ENCODE measurements at regions not wholly inside any gene's neighbourhood (a gene's known extent, or its start where the extent isn't known, plus 50 kb on each side); places are given as distances from the start of the nearest gene placed in this dataset.

DNA sequence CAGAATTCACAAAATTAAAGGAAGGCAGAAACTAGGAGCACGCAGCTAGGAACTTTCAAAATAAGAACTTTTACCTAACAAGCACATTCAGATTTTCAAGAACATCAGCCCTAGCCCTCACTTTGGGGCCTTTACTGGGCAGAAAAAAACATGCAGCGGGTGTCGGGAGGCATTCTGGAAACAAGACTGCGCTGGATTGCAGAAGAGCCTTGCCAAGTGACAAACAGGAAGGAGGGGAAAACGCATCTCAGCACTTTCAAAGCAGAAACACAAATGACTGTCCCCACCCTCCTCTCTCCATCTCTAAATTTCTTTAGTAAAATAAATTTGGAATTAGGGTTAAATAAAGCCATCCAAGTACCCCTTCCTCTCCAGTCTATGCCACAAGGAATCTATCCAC lies 74.6 kb upstream of the RREB1 start:
- no peak overlapping the region for H3K4me3 ChIP-seq (replicated peaks; ENCODE audit: low read depth, low read length)

DNA sequence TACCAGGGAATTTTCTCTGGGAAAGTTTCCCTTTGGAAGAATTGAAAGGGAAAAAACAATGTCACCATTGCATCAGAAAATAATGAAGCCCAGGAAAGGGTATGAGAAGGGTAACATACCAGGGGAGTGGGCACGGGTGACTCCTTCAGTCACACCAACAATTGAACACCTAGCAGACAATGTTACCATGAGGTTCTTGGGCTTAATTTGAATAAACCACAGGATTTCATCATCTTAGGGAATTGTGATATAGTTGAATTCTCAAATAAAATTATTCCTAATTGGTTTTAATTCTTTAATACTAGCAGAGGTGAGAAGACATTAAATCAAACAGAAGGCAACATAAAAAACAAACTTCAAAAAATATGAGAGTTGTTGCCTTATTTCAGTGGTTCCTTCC lies 73.7 kb upstream of the RREB1 start:
- no peak for DNase-seq (ENCODE audit: extremely low read depth, insufficient read length)
- TF ChIP-seq, protein P1, sequence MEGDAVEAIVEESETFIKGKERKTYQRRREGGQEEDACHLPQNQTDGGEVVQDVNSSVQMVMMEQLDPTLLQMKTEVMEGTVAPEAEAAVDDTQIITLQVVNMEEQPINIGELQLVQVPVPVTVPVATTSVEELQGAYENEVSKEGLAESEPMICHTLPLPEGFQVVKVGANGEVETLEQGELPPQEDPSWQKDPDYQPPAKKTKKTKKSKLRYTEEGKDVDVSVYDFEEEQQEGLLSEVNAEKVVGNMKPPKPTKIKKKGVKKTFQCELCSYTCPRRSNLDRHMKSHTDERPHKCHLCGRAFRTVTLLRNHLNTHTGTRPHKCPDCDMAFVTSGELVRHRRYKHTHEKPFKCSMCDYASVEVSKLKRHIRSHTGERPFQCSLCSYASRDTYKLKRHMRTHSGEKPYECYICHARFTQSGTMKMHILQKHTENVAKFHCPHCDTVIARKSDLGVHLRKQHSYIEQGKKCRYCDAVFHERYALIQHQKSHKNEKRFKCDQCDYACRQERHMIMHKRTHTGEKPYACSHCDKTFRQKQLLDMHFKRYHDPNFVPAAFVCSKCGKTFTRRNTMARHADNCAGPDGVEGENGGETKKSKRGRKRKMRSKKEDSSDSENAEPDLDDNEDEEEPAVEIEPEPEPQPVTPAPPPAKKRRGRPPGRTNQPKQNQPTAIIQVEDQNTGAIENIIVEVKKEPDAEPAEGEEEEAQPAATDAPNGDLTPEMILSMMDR (IDR thresholded peaks at IDR 0.05; ENCODE audit: insufficient read depth, low read length, poor library complexity, severe bottlenecking): no peak
- H3K27me3 ChIP-seq (replicated peaks; ENCODE audit: control insufficient read depth, insufficient read depth, low read length): no peaks in the 10 kb centered on the region
- no peak overlapping the region for H3K4me3 ChIP-seq (replicated peaks; ENCODE audit: low read depth, low read length)
- H3K36me3 ChIP-seq (ENCODE audit: control insufficient read depth, insufficient read depth, low read length): no peaks in the 10 kb centered on the region

More for the DNA sequence above, 74.6 kb upstream of the RREB1 start:
- TF ChIP-seq, protein P1 (IDR thresholded peaks at IDR 0.05; ENCODE audit: insufficient read depth, low read length, poor library complexity, severe bottlenecking): no peak
- Histone ChIP-seq H3K27me3 (replicated peaks; ENCODE audit: control insufficient read depth, insufficient read depth, low read length) (no peaks in the 10 kb centered on the region), H3K36me3 (ENCODE audit: control insufficient read depth, insufficient read depth, low read length) (no peaks in the 10 kb centered on the region)
- no peak for DNase-seq (ENCODE audit: extremely low read depth, insufficient read length)

DNA sequence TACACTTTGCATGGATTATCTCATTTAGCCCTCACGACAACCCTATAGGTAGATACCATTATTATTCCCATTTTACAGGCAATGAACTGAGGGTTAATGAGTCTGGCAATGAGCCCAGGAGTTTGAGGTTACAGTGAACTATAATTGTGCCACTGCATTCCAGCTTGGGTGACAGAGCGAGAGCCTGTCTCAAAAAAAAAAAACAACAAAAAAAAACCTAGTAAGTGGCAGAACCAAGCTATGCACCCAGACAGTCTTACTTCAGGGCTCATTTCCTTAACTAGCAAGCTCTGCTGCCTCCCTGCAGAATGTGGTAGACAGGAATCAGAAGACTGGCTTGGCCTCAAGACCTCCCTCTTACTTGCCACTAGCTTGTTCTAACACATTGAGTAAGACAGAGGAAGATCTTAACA lies 71.9 kb upstream of the RREB1 start:
- no peaks in the 10 kb centered on the region for H3K36me3 ChIP-seq (ENCODE audit: control insufficient read depth, insufficient read depth, low read length)
- TF ChIP-seq, protein P1 (IDR thresholded peaks at IDR 0.05; ENCODE audit: insufficient read depth, low read length, poor library complexity, severe bottlenecking): no peak
- no peaks in the 10 kb centered on the region for H3K27me3 ChIP-seq (replicated peaks; ENCODE audit: control insufficient read depth, insufficient read depth, low read length)
- no peak overlapping the region for H3K4me3 ChIP-seq (replicated peaks; ENCODE audit: low read depth, low read length)
- no peak for DNase-seq (ENCODE audit: extremely low read depth, insufficient read length)

DNA sequence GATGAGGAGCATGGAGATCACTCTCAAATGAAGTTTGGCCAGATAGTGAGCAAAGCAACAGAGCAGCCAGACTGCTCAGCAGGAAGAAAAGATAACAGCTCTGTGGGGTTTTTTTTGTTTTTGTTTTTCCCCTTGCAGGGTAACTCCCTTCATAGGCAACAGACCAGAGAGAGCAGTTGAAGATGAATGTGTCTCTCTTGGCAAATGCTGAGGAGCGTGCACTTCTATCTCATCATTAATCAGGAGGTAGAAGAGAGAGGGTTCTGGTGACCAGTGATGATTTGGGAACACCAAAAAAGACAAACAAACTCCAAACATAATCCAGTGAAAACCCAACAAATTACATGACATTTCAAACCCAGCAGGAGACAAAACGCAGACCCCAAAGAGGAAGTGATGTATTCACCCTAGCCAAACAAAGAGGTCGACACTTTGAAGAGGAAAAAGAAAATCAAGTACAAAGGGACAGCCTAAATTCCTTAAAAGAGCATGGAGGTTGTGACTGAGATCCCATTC lies 66.2 kb upstream of the RREB1 start:
- Histone ChIP-seq H3K27me3 (replicated peaks; ENCODE audit: control insufficient read depth, insufficient read depth, low read length) (no peaks in the 10 kb centered on the region), H3K4me3 (replicated peaks; ENCODE audit: low read depth, low read length) (no peak overlapping the region), H3K36me3 (ENCODE audit: control insufficient read depth, insufficient read depth, low read length) (no peaks in the 10 kb centered on the region)
- TF ChIP-seq, protein P1 (IDR thresholded peaks at IDR 0.05; ENCODE audit: insufficient read depth, low read length, poor library complexity, severe bottlenecking): no peak
- DNase-seq (ENCODE audit: extremely low read depth, insufficient read length): no peak

DNA sequence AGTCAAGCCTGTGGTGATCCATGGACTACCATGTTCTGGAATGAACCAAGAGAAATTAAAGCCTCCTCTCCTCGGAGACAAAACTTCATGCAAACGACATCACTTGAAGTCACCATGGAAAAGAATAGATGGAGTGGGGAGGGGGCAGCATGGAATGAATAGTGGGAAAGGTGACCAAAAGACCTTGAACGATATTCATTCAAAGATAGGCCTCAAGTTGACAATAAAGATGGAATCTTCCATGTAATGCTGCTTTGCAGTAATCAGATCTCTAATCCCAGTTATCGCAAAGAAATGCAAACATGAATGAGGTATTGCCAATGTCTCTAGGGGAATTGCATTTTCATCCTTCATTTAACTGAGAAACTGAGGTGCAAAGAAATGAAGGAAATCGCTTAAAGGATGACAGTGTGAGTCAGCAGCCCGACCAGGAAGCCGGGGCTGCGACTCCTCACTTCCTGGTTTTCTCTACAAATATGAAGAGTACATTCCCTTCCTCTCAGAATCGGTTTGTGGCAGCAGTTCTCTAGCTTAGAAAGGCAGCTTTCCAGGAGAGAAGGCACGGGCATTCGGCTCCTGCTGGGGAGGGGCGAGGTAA lies 65.6 kb upstream of the RREB1 start:
- Histone ChIP-seq H3K27me3 (replicated peaks; ENCODE audit: control insufficient read depth, insufficient read depth, low read length) (no peaks in the 10 kb centered on the region), H3K36me3 (ENCODE audit: control insufficient read depth, insufficient read depth, low read length) (no peaks in the 10 kb centered on the region), H3K4me3 (replicated peaks; ENCODE audit: low read depth, low read length) (no peak overlapping the region)
- no peak for DNase-seq (ENCODE audit: extremely low read depth, insufficient read length)
- TF ChIP-seq, protein P1 (IDR thresholded peaks at IDR 0.05; ENCODE audit: insufficient read depth, low read length, poor library complexity, severe bottlenecking): no peak
